ENCODE measurements at regions not wholly inside any gene's neighbourhood (a gene's known extent, or its start where the extent isn't known, plus 50 kb on each side); places are given as distances from the start of the nearest gene placed in this dataset.

- Histone ChIP-seq H3K9ac (ENCODE audit: low read depth in 1 of 2, low read length in 2 of 2) (no peak overlapping the region), H3K27ac (ENCODE audit: low read depth in 1 of 2, low read length in 2 of 2) (no peak overlapping the region), H3K4me3 (ENCODE audit: low read depth in 1 of 3, low read length in 3 of 3) (no peak overlapping the region), H3K36me3 (ENCODE audit: control insufficient read depth in 4 of 4, insufficient read depth in 3 of 4, low read depth in 1 of 4, low read length in 3 of 4) (no peaks in the 10 kb centered on the region), H3K27me3 (ENCODE audit: control insufficient read depth in 4 of 4, insufficient read depth in 4 of 4, low read length in 3 of 4) (peaks cover 0 to 4% (median 0%) of the 10 kb centered on the region in 4 donors), H3K9me3 (ENCODE audit: control insufficient read depth in 4 of 4, low read length in 3 of 4) (no peaks in the 10 kb centered on the region), H3K4me1 (ENCODE audit: control insufficient read depth in 4 of 4, insufficient read depth in 4 of 4, low read length in 3 of 4) (no peaks in the 10 kb centered on the region)
- no peak for DNase-seq (ENCODE audit: low spot score)
- TF ChIP-seq ATF3 (IDR thresholded peaks at IDR 0.05) (no peak), HNF4A (conservative IDR thresholded peaks at IDR 0.05) (no peak), RAD21 (IDR thresholded peaks at IDR 0.05) (no peak), YY1 (IDR thresholded peaks at IDR 0.05) (no peak), REST (IDR thresholded peaks at IDR 0.05) (no peak), EGR1 (IDR thresholded peaks at IDR 0.05; ENCODE audit: low read depth in 2 of 2) (no peak), GABPA (IDR thresholded peaks at IDR 0.05 in 1 of 2, conservative IDR thresholded peaks at IDR 0.05 in 1 of 2) (no peak), FOXA2 (IDR thresholded peaks at IDR 0.05) (no peak), FOXA1 (IDR thresholded peaks at IDR 0.05) (no peak), RXRA (IDR thresholded peaks at IDR 0.05) (no peak), NR2F2 (IDR thresholded peaks at IDR 0.05) (no peak), CTCF (IDR thresholded peaks at IDR 0.05; ENCODE audit: low read depth, low read length, missing input control) (no peak), SP1 (IDR thresholded peaks at IDR 0.05) (no peak)
- TF ChIP-seq, protein P1, sequence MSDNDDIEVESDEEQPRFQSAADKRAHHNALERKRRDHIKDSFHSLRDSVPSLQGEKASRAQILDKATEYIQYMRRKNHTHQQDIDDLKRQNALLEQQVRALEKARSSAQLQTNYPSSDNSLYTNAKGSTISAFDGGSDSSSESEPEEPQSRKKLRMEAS (IDR thresholded peaks at IDR 0.05) = no peak
These were observed 96.2 kb downstream of the RCN1 start for GRCh38 chr11:32187111-32187510.

GRCh38 chr11:32188785-32189184 is 97.9 kb downstream of the RCN1 start:
- Histone ChIP-seq H3K4me3 (ENCODE audit: low read depth in 1 of 3, low read length in 3 of 3) (no peak overlapping the region), H3K9me3 (ENCODE audit: control insufficient read depth in 4 of 4, low read length in 3 of 4) (no peaks in the 10 kb centered on the region), H3K36me3 (ENCODE audit: control insufficient read depth in 4 of 4, insufficient read depth in 3 of 4, low read depth in 1 of 4, low read length in 3 of 4) (no peaks in the 10 kb centered on the region), H3K27ac (ENCODE audit: low read depth in 1 of 2, low read length in 2 of 2) (no peak overlapping the region), H3K27me3 (ENCODE audit: control insufficient read depth in 4 of 4, insufficient read depth in 4 of 4, low read length in 3 of 4) (peaks cover 0 to 4% (median 0%) of the 10 kb centered on the region in 4 donors), H3K9ac (ENCODE audit: low read depth in 1 of 2, low read length in 2 of 2) (no peak overlapping the region), H3K4me1 (ENCODE audit: control insufficient read depth in 4 of 4, insufficient read depth in 4 of 4, low read length in 3 of 4) (no peaks in the 10 kb centered on the region)
- WGBS = 80% methylated on average over 4 of the region's 4 CpGs
- no peak for DNase-seq (ENCODE audit: low spot score)
- TF ChIP-seq CTCF (IDR thresholded peaks at IDR 0.05; ENCODE audit: low read depth, low read length, missing input control) = no peak
- TF ChIP-seq JUND (IDR thresholded peaks at IDR 0.05) = no peak
- no peak for TF ChIP-seq TAF1 (conservative IDR thresholded peaks at IDR 0.05)
- no peak for TF ChIP-seq REST (IDR thresholded peaks at IDR 0.05)
- no peak for TF ChIP-seq FOXA1 (IDR thresholded peaks at IDR 0.05)

Data from liver (tissue), 8 donors.